ENCODE measurements at regions not wholly inside any gene's neighbourhood (a gene's known extent, or its start where the extent isn't known, plus 50 kb on each side); places are given as distances from the start of the nearest gene placed in this dataset.

DNA sequence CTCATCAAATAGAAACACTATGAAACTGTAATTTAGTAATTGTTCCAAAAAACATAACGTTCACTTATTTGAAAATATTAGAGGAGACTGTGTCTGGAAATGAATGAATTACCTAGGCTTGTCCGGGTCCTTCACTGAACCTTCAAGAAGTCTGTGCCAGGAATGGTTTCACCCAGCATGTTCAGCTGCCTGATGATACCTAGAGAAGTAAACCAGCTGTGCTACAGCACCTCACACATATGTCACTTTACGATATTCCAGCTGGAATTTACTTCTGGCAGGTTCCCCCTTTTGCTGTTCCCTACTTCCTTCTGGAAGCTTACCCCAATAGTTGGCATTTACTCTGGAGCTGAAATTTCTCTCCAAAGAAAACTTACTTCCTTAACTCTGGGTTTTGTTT is 906.5 kb downstream of the FAT4 start:
- no peak for TF ChIP-seq EZH2 (IDR thresholded peaks at IDR 0.05; ENCODE audit: low read length, missing control alignments)
- TF ChIP-seq, protein P1, sequence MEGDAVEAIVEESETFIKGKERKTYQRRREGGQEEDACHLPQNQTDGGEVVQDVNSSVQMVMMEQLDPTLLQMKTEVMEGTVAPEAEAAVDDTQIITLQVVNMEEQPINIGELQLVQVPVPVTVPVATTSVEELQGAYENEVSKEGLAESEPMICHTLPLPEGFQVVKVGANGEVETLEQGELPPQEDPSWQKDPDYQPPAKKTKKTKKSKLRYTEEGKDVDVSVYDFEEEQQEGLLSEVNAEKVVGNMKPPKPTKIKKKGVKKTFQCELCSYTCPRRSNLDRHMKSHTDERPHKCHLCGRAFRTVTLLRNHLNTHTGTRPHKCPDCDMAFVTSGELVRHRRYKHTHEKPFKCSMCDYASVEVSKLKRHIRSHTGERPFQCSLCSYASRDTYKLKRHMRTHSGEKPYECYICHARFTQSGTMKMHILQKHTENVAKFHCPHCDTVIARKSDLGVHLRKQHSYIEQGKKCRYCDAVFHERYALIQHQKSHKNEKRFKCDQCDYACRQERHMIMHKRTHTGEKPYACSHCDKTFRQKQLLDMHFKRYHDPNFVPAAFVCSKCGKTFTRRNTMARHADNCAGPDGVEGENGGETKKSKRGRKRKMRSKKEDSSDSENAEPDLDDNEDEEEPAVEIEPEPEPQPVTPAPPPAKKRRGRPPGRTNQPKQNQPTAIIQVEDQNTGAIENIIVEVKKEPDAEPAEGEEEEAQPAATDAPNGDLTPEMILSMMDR (conservative IDR thresholded peaks at IDR 0.05 in 1 of 2, IDR thresholded peaks at IDR 0.05 in 1 of 2; ENCODE audit: low read depth in 1 of 2, low read length in 2 of 2) = no peak

All from fibroblast of lung (primary cell).